HepG2 (cell line): ENCODE measurements at regions not wholly inside any gene's neighbourhood (a gene's known extent, or its start where the extent isn't known, plus 50 kb on each side); places are given as distances from the start of the nearest gene placed in this dataset.

Experiments used
- ATAC-seq: fragments of 200-7000 bp; cut with Tn5 transposase; 3 replicates; pipeline ENCODE4 v1.9.1; 2020; ENCODE audit warnings: mild to moderate bottlenecking, moderate library complexity
- BruUV-seq: library from RNA; stranded (reverse); fragments of 400-500 nt; replicated peaks from 2 replicates; lab custom pipeline; 2021; lab: Mats Ljungman, UMichigan
- CTCF ChIA-PET: fragments of 300-600 bp; formaldehyde crosslinking; extraction: SDS; loops from one replicate; lab custom pipeline; 2021; ENCODE audit warnings: low total read pairs, inconsistent platforms, low intra/inter-chr PET ratio; lab: Yijun Ruan, JAX
- POLR2A ChIA-PET: fragments of 350-600 bp; sonication (Branson Sonifier 250); formaldehyde crosslinking; loops from one replicate; lab custom pipeline; 2020; ENCODE audit warnings: antibody characterized with exemption, inconsistent platforms; lab: Yijun Ruan, JAX
- DNase-seq: peaks from one replicate; pipeline ENCODE4 v3.0.0-alpha.2; 2015; ENCODE audit warnings: low spot score
- FAIRE-seq: peaks from 3 replicates; lab custom pipeline; 2011; peaks lifted over from hg19 to GRCh38; lab: Jason Lieb, UNC
- H2AFZ ChIP-seq: one replicate; pipeline ENCODE4 v1.6.1; 2011; ENCODE audit warnings: low read length, inconsistent platforms
- H3K27ac ChIP-seq: fragments of 300-600 bp; 3 replicates; pipeline ENCODE4 v1.8.0; 2011; ENCODE audit warnings: mixed run types, mild to moderate bottlenecking, mixed read lengths, low read length, inconsistent platforms; ENCODE audit not compliant: insufficient read depth; ENCODE audit errors: extremely low read length
- H3K27me3 ChIP-seq, 2 experiments: fragments of 200-600 bp in 1 of 2; 2 replicates in 1 of 2; 3 replicates in 1 of 2; pipeline versions ENCODE4 v1.6.0 to v1.8.0; 2011; ENCODE audit warnings: low read length in 2 of 2, mild to moderate bottlenecking in 2 of 2, moderate library complexity in 2 of 2, inconsistent platforms in 1 of 2; ENCODE audit not compliant: insufficient read depth in 2 of 2, control insufficient read depth in 1 of 2
- H3K36me3 ChIP-seq, 2 experiments: fragments of 200-600 bp in 1 of 2; replicated peaks in 1 of 2; 2 replicates in 1 of 2; 3 replicates in 1 of 2; pipeline versions ENCODE4 v1.5.1 to v1.8.0; 2011; ENCODE audit warnings: low read length in 2 of 2, inconsistent platforms in 1 of 2; ENCODE audit not compliant: insufficient read depth in 2 of 2, control insufficient read depth in 1 of 2
- H3K4me1 ChIP-seq: 2 replicates; pipeline ENCODE4 v1.5.1; 2012; ENCODE audit warnings: low read length, inconsistent platforms; ENCODE audit not compliant: insufficient read depth
- H3K4me2 ChIP-seq: 2 replicates; pipeline ENCODE4 v1.6.0; 2011; ENCODE audit warnings: low read depth, low read length, inconsistent platforms
- H3K4me3 ChIP-seq, 3 experiments: fragments of 200-600 bp in 1 of 3; sonication (generic), shearing (Covaris generic) in 1 of 3; replicated peaks in 1 of 3; 2 replicates each; pipeline ENCODE4 v1.5.1; 2011 to 2016; ENCODE audit warnings: low read length in 3 of 3, inconsistent platforms in 2 of 3, low read depth in 2 of 3, mild to moderate bottlenecking in 2 of 3, control low read depth in 1 of 3, mixed read lengths in 1 of 3; ENCODE audit not compliant: insufficient read depth in 1 of 3
- H3K79me2 ChIP-seq: one replicate; pipeline ENCODE4 v1.6.1; 2011; ENCODE audit warnings: low read length, inconsistent platforms; ENCODE audit not compliant: insufficient read depth
- H3K9ac ChIP-seq: 2 replicates; pipeline ENCODE4 v1.6.0; 2011; ENCODE audit warnings: mild to moderate bottlenecking, low read depth, low read length, inconsistent platforms; ENCODE audit not compliant: insufficient read depth
- H3K9me3 ChIP-seq: 2 replicates; pipeline ENCODE4 v1.5.1; 2012; ENCODE audit warnings: mild to moderate bottlenecking, low read length
- H4K20me1 ChIP-seq: 2 replicates; pipeline ENCODE4 v1.6.0; 2011; ENCODE audit warnings: inconsistent platforms, mild to moderate bottlenecking, low read length, moderate library complexity; ENCODE audit not compliant: insufficient read depth
- HOXA9 ChIP-seq: sonication (generic); formaldehyde crosslinking; IDR thresholded peaks from 2 replicates; pipeline ENCODE4 v1.8.1; 2022; ENCODE audit warnings: missing genetic modification reagents, mild to moderate bottlenecking, moderate library complexity, borderline replicate concordance
- MAFG ChIP-seq: sonication (generic); formaldehyde crosslinking; IDR thresholded peaks from 2 replicates; pipeline ENCODE4 v1.5.1; 2020; ENCODE audit warnings: mild to moderate bottlenecking, missing genetic modification reagents
- MTF1 ChIP-seq: sonication (generic); formaldehyde crosslinking; IDR thresholded peaks from 2 replicates; pipeline ENCODE4 v1.5.0; 2020; ENCODE audit warnings: missing genetic modification reagents
- PCBP2 ChIP-seq: fragments of 200-400 bp; formaldehyde crosslinking; optimal IDR thresholded peaks from 2 replicates; pipeline ENCODE3; 2018; ENCODE audit warnings: low read length, low read depth; ENCODE audit not compliant: poor library complexity, severe bottlenecking
- PRPF4 ChIP-seq: fragments of 200-400 bp; formaldehyde crosslinking; IDR thresholded peaks from 2 replicates; pipeline ENCODE4 v1.6.1; 2016; ENCODE audit warnings: low read length, low read depth; ENCODE audit not compliant: poor library complexity, severe bottlenecking
- RFX1 ChIP-seq: fragments of 450-650 bp; IDR thresholded peaks from 2 replicates; pipeline ENCODE4 v1.6.1; 2017
- RNF219 ChIP-seq: sonication (generic); formaldehyde crosslinking; IDR thresholded peaks from 2 replicates; pipeline ENCODE4 v1.5.0; 2020; ENCODE audit warnings: mild to moderate bottlenecking, missing genetic modification reagents
- SP1 ChIP-seq, 2 experiments: fragments of 450-650 bp in 1 of 2; sonication (generic) in 1 of 2; formaldehyde crosslinking in 1 of 2; IDR thresholded peaks; 2 replicates each; pipeline versions ENCODE4 v1.4.0 to v1.6.1; 2016 to 2020; ENCODE audit warnings: missing genetic modification reagents in 1 of 2
- TCF7 ChIP-seq: sonication (generic); IDR thresholded peaks from 2 replicates; pipeline ENCODE4 v1.6.1; 2016; ENCODE audit warnings: antibody characterized with exemption, low read depth
- ZNF256 ChIP-seq: sonication (generic); formaldehyde crosslinking; conservative IDR thresholded peaks from 2 replicates; pipeline ENCODE4 v1.4.0; 2020; ENCODE audit warnings: missing genetic modification reagents
- ZNF441 ChIP-seq: sonication (generic); formaldehyde crosslinking; IDR thresholded peaks from 2 replicates; pipeline ENCODE4 v1.7.0; 2021; ENCODE audit warnings: missing genetic modification reagents, borderline replicate concordance
- ZNF607 ChIP-seq: sonication (generic); formaldehyde crosslinking; IDR thresholded peaks from 2 replicates; pipeline ENCODE4 v1.5.1; 2020; ENCODE audit warnings: missing genetic modification reagents, mild to moderate bottlenecking, borderline replicate concordance
- WGBS: methylation state at CpG from one replicate; pipeline ENCODE4 v1.1.6; 2017; ENCODE audit warnings: low lambda C conversion rate; 5-methylcytosine and 5-hydroxymethylcytosine counted together
- in situ Hi-C: cut with HindIII; loops from 2 replicates; pipeline ENCODE4 v1.10.0; 2017; ENCODE audit warnings: low pct_unique_long_range_greater_than_20kb; ENCODE audit not compliant: extremely low pct_ligation_motif_present
- intact Hi-C: fragments of 100-400 bp; cut with micrococcal nuclease; formaldehyde crosslinking; loops from one replicate; pipeline ENCODE4 v1.10.0; 2022; ENCODE audit not compliant: unreplicated experiment

- Histone ChIP-seq H3K9ac (no peak overlapping the region), H3K4me2 (no peak overlapping the region), H3K4me3 (no peak overlapping the region), H2AFZ (no peak overlapping the region), H3K27me3 (peaks cover 1 to 20% of the 10 kb centered on the region in 2 experiments; a peak in 2 of 5 replicates), H3K27ac (no peak overlapping the region), H3K4me1 (no peaks in the 10 kb centered on the region), H3K9me3 (no peaks in the 10 kb centered on the region), H4K20me1 (no peaks in the 10 kb centered on the region), H3K36me3 (no peaks in the 10 kb centered on the region), H3K79me2 (no peaks in the 10 kb centered on the region)
- ChIA-PET CTCF (no interaction called here), POLR2A (no interaction called here)
- in situ Hi-C loops (no loop called here), intact Hi-C loops (no loop called here)
- no peak for FAIRE-seq
- no peak for TF ChIP-seq MAFG (CRISPR knock-in tag)
- TF ChIP-seq RFX1 = peak; percentile 20; the same call in 1 of the 2 replicates
- DNase-seq = no peak
- no TSS peak for BruUV-seq
- WGBS = 14% methylated on average over 12 of the region's 14 CpGs
- ATAC-seq = no peak
These were observed 74.9 kb downstream of the ADRA2A start for GRCh38 chr10:111151595-111152307.

GRCh38 chr10:111156754-111157153, 79.9 kb downstream of the ADRA2A start:
- POLR2A ChIA-PET = no interaction called here
- DNase-seq (no peak), FAIRE-seq (no peak), ATAC-seq (no peak)
- CTCF ChIA-PET = no interaction called here
- Histone ChIP-seq H4K20me1 (no peaks in the 10 kb centered on the region), H3K4me3 (no peak overlapping the region), H3K9me3 (no peaks in the 10 kb centered on the region), H3K36me3 (no peaks in the 10 kb centered on the region), H3K4me2 (no peak overlapping the region), H2AFZ (no peak overlapping the region), H3K27ac (no peak overlapping the region), H3K27me3 (peaks cover 0 to 5% of the 10 kb centered on the region in 2 experiments; a peak in 1 of 5 replicates), H3K79me2 (no peaks in the 10 kb centered on the region), H3K9ac (no peak overlapping the region), H3K4me1 (no peaks in the 10 kb centered on the region)
- WGBS = 4% methylated on average over 2 of the region's 2 CpGs
- in situ Hi-C loops (no loop called here), intact Hi-C loops (no loop called here)
- no TSS peak for BruUV-seq
- TF ChIP-seq ZNF441 (CRISPR knock-in tag) (no peak), HOXA9 (CRISPR knock-in tag) (no peak), MTF1 (CRISPR knock-in tag) (no peak), PCBP2 (no peak), SP1 (IDR thresholded peaks at IDR 0.05) (no peak), SP1 (CRISPR knock-in tag; IDR thresholded peaks at IDR 0.05) (no peak), PRPF4 (no peak), RNF219 (CRISPR knock-in tag) (no peak), TCF7 (no peak), ZNF256 (no peak), ZNF607 (CRISPR knock-in tag) (no peak)
